ENCODE measurements at regions not wholly inside any gene's neighbourhood (a gene's known extent, or its start where the extent isn't known, plus 50 kb on each side); places are given as distances from the start of the nearest gene placed in this dataset.

DNA sequence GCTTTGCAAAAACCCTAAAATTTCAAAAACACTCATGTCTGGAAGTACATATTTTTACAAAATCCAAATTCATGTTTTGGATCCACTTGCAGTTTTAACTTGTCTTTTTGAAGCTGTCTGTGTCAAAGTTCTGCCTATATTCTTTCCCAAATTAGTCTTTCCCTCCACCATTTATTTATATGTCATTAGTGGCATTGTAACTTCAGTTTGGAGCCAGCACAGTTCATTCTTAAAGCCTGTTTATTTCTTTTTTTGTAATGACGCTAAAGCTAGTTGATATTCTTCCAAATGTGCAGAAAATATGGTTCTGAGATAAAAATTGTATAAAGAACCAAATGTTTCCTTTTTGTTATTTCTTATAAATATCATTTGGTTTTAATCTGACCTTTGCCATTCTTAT lies 2039.3 kb downstream of the OLFM4 start:
- Mint-ChIP-seq H3K4me3 (no peak overlapping the region), H3K27me3 (no peaks in the 10 kb centered on the region), H3K9me3 (ENCODE audit: insufficient read depth) (peaks cover 3% of the 10 kb centered on the region), H3K4me1 (no peaks in the 10 kb centered on the region), H3K27ac (no peak overlapping the region)
- Histone ChIP-seq H3K27me3 (replicated peaks in 1 of 4; ENCODE audit: control extremely low read depth in 1 of 4, control insufficient read depth in 3 of 4, insufficient read depth in 4 of 4, low read length in 3 of 4) (no peaks in the 10 kb centered on the region), H3K4me3 (ENCODE audit: control extremely low read depth in 1 of 5, extremely low read depth in 1 of 5, insufficient read depth in 1 of 5, low read depth in 2 of 5, low read length in 4 of 5) (no peak overlapping the region), H3K4me1 (ENCODE audit: control insufficient read depth in 2 of 2, insufficient read depth in 2 of 2, low read length in 2 of 2) (no peaks in the 10 kb centered on the region), H3K9ac (ENCODE audit: low read length) (no peak overlapping the region), H2AFZ (ENCODE audit: insufficient read depth, low read depth, low read length, poor library complexity, severe bottlenecking) (no peak overlapping the region), H3K36me3 (replicated peaks in 1 of 2; ENCODE audit: control extremely low read depth in 1 of 2, control insufficient read depth in 1 of 2, extremely low read depth in 1 of 2, insufficient read depth in 2 of 2, low read length in 1 of 2) (no peaks in the 10 kb centered on the region), H3K9me3 (ENCODE audit: control extremely low read depth in 1 of 3, control insufficient read depth in 2 of 3, insufficient read depth in 1 of 3, low read length in 2 of 3) (no peaks in the 10 kb centered on the region), H4K20me1 (ENCODE audit: control insufficient read depth, insufficient read depth, low read length, poor library complexity, severe bottlenecking) (no peaks in the 10 kb centered on the region), H3K4me2 (replicated peaks; ENCODE audit: low read depth, low read length, poor library complexity, severe bottlenecking) (no peak overlapping the region), H3K79me2 (ENCODE audit: control insufficient read depth, insufficient read depth, low read length) (no peaks in the 10 kb centered on the region), H3K27ac (ENCODE audit: low read length in 2 of 2) (no peak overlapping the region)
- POLR2A ChIA-PET = no interaction called here
- ATAC-seq (ENCODE audit: low read depth) (no peak), DNase-seq (no peak)
- intact Hi-C loops (cut with micrococcal nuclease) = no loop called here
- no CpG with 5 or more reads among the region's 1 CpG for WGBS (ENCODE audit: insufficient coverage)
- TF ChIP-seq, protein P1, sequence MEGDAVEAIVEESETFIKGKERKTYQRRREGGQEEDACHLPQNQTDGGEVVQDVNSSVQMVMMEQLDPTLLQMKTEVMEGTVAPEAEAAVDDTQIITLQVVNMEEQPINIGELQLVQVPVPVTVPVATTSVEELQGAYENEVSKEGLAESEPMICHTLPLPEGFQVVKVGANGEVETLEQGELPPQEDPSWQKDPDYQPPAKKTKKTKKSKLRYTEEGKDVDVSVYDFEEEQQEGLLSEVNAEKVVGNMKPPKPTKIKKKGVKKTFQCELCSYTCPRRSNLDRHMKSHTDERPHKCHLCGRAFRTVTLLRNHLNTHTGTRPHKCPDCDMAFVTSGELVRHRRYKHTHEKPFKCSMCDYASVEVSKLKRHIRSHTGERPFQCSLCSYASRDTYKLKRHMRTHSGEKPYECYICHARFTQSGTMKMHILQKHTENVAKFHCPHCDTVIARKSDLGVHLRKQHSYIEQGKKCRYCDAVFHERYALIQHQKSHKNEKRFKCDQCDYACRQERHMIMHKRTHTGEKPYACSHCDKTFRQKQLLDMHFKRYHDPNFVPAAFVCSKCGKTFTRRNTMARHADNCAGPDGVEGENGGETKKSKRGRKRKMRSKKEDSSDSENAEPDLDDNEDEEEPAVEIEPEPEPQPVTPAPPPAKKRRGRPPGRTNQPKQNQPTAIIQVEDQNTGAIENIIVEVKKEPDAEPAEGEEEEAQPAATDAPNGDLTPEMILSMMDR (IDR thresholded peaks at IDR 0.05) = no peak
- CTCF ChIA-PET = no interaction called here

DNA sequence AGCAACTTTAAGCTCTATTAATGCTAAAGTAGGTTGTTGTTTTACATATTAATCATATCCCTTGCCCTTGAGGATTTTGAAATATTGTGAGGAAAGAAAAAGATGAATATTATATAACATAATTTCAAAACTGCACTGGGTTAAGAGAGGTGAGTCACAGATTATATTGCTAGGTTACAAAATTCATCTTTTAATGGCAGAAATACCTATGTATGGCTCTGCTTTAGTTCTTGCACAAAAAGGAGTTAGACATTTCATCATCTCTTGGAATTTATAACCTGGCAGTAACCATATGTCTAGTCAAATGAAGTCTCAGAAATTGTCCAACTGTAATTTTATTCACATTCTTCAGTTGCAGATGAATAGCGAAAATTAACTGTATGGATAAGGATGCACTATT lies 2041.1 kb downstream of the OLFM4 start:
- Mint-ChIP-seq H3K4me1 (no peaks in the 10 kb centered on the region), H3K4me3 (no peak overlapping the region), H3K27ac (no peak overlapping the region), H3K27me3 (no peaks in the 10 kb centered on the region), H3K9me3 (ENCODE audit: insufficient read depth) (peaks cover 3% of the 10 kb centered on the region)
- POLR2A ChIA-PET = no interaction called here
- WGBS (ENCODE audit: insufficient coverage) = no CpG with 5 or more reads among the region's 1 CpG
- no peaks in the 10 kb centered on the region for H3K36me3 ChIP-seq (replicated peaks in 1 of 2; ENCODE audit: control extremely low read depth in 1 of 2, control insufficient read depth in 1 of 2, extremely low read depth in 1 of 2, insufficient read depth in 2 of 2, low read length in 1 of 2)
- no peak overlapping the region for H3K4me3 ChIP-seq (ENCODE audit: control extremely low read depth in 1 of 5, extremely low read depth in 1 of 5, insufficient read depth in 1 of 5, low read depth in 2 of 5, low read length in 4 of 5)
- intact Hi-C loops (cut with micrococcal nuclease) = no loop called here
- no peaks in the 10 kb centered on the region for H3K9me3 ChIP-seq (ENCODE audit: control extremely low read depth in 1 of 3, control insufficient read depth in 2 of 3, insufficient read depth in 1 of 3, low read length in 2 of 3)
- ATAC-seq (ENCODE audit: low read depth) = no peak
- TF ChIP-seq EZH2 (IDR thresholded peaks at IDR 0.05; ENCODE audit: borderline replicate concordance, insufficient read depth, low read depth, low read length, poor library complexity, severe bottlenecking) = no peak
- TF ChIP-seq, protein P1 (IDR thresholded peaks at IDR 0.05) = no peak
- no peak overlapping the region for H2AFZ ChIP-seq (ENCODE audit: insufficient read depth, low read depth, low read length, poor library complexity, severe bottlenecking)
- no peaks in the 10 kb centered on the region for H4K20me1 ChIP-seq (ENCODE audit: control insufficient read depth, insufficient read depth, low read length, poor library complexity, severe bottlenecking)
- CTCF ChIA-PET = no interaction called here
- H3K27ac ChIP-seq (ENCODE audit: low read length in 2 of 2) = no peak overlapping the region
- H3K9ac ChIP-seq (ENCODE audit: low read length) = no peak overlapping the region
- no peak for DNase-seq
- H3K4me2 ChIP-seq (replicated peaks; ENCODE audit: low read depth, low read length, poor library complexity, severe bottlenecking) = no peak overlapping the region
- no peaks in the 10 kb centered on the region for H3K27me3 ChIP-seq (replicated peaks in 1 of 4; ENCODE audit: control extremely low read depth in 1 of 4, control insufficient read depth in 3 of 4, insufficient read depth in 4 of 4, low read length in 3 of 4)
- no peaks in the 10 kb centered on the region for H3K79me2 ChIP-seq (ENCODE audit: control insufficient read depth, insufficient read depth, low read length)
- H3K4me1 ChIP-seq (ENCODE audit: control insufficient read depth in 2 of 2, insufficient read depth in 2 of 2, low read length in 2 of 2) = no peaks in the 10 kb centered on the region

All from B cell (primary cell).